Frontal cortex (tissue), 3 donors: ENCODE measurements at regions not wholly inside any gene's neighbourhood (a gene's known extent, or its start where the extent isn't known, plus 50 kb on each side); places are given as distances from the start of the nearest gene placed in this dataset.

Experiments used
- DNase-seq, 2 donors: peaks; one replicate each; pipeline ENCODE4 v3.0.0; 2012; ENCODE audit warnings: low spot score in 2 of 2
- FAIRE-seq: peaks from 2 replicates; lab custom pipeline; 2012; peaks lifted over from hg19 to GRCh38; lab: Jason Lieb, UNC
- donor health status: control.
- donor health status: control.
- donor health status: control.

GRCh38 chr16:87085441-87085840, 231.8 kb downstream of the C16orf95 start:
- no peak for FAIRE-seq
- no peak for DNase-seq

GRCh38 chr16:87086156-87086555, 231.0 kb downstream of the C16orf95 start:
- FAIRE-seq (no peak), DNase-seq (no peak)

- DNase-seq = no peak
- no peak for FAIRE-seq
Observed at GRCh38 chr16:87086575-87086974, 230.6 kb downstream of the C16orf95 start.

- FAIRE-seq (no peak), DNase-seq (no peak)
Observed at GRCh38 chr16:87092958-87093357, 224.2 kb downstream of the C16orf95 start.

- FAIRE-seq = no peak
- DNase-seq = no peak
Observed at GRCh38 chr16:87093804-87094555, 223.2 kb downstream of the C16orf95 start.

GRCh38 chr16:87094556-87094865, 222.7 kb downstream of the C16orf95 start:
- FAIRE-seq (no peak), DNase-seq (no peak)

GRCh38 chr16:87095271-87095670, 221.9 kb downstream of the C16orf95 start:
- DNase-seq (no peak), FAIRE-seq (no peak)

- DNase-seq (no peak), FAIRE-seq (no peak)
Observed at GRCh38 chr16:87096746-87097333, 220.4 kb downstream of the C16orf95 start.

- DNase-seq (no peak), FAIRE-seq (no peak)
Observed at GRCh38 chr16:87098361-87098760, 218.8 kb downstream of the C16orf95 start.

GRCh38 chr16:87098976-87099720, 218.0 kb downstream of the C16orf95 start:
- DNase-seq (no peak), FAIRE-seq (no peak)

GRCh38 chr16:87100306-87101058, 216.7 kb downstream of the C16orf95 start:
- FAIRE-seq (no peak), DNase-seq (no peak)

- FAIRE-seq (no peak), DNase-seq (no peak)
Observed at GRCh38 chr16:87101903-87102302, 215.3 kb downstream of the C16orf95 start.

- FAIRE-seq (no peak), DNase-seq (no peak)
Observed at GRCh38 chr16:87107201-87107600, 210.0 kb downstream of the C16orf95 start.

GRCh38 chr16:87108278-87108677, 208.9 kb downstream of the C16orf95 start:
- no peak for DNase-seq
- no peak for FAIRE-seq

- FAIRE-seq = no peak
- DNase-seq = no peak
Observed at GRCh38 chr16:87108941-87109340, 208.3 kb downstream of the C16orf95 start.

GRCh38 chr16:87114832-87115231, 202.4 kb downstream of the C16orf95 start:
- FAIRE-seq = no peak
- no peak for DNase-seq

- no peak for DNase-seq
- FAIRE-seq = no peak
Observed at GRCh38 chr16:87115646-87116045, 201.5 kb downstream of the C16orf95 start.

- DNase-seq = no peak
- no peak for FAIRE-seq
Observed at GRCh38 chr16:87117936-87118335, 199.3 kb downstream of the C16orf95 start.

GRCh38 chr16:87119168-87119567, 198.0 kb downstream of the C16orf95 start:
- FAIRE-seq (no peak), DNase-seq (no peak)

- DNase-seq = no peak
- no peak for FAIRE-seq
Observed at GRCh38 chr16:87119748-87120147, 197.4 kb downstream of the C16orf95 start.

- no peak for FAIRE-seq
Observed at GRCh38 chr16:87121816-87122215, 195.4 kb downstream of the C16orf95 start.

More at GRCh38 chr16:87121816-87122215, 195.4 kb downstream of the C16orf95 start:
- DNase-seq = no peak
